ENCODE measurements at regions not wholly inside any gene's neighbourhood (a gene's known extent, or its start where the extent isn't known, plus 50 kb on each side); places are given as distances from the start of the nearest gene placed in this dataset.

GRCh38 chr15:66629817-66630576 is 64.2 kb upstream of the LCTL start:
- TF ChIP-seq GATA2 (IDR thresholded peaks at IDR 0.05; ENCODE audit: low read depth, low read length) = no peak
- TF ChIP-seq GATA3 (IDR thresholded peaks at IDR 0.05; ENCODE audit: low read depth, low read length) = no peak

- TF ChIP-seq GATA2 (IDR thresholded peaks at IDR 0.05; ENCODE audit: low read depth, low read length) = peak; percentile 20; the same call in 1 of the 2 replicates
- TF ChIP-seq GATA3 (IDR thresholded peaks at IDR 0.05; ENCODE audit: low read depth, low read length) = no peak
Measured at GRCh38 chr15:66630801-66631351, 65.1 kb upstream of the LCTL start.

- TF ChIP-seq GATA2 (IDR thresholded peaks at IDR 0.05; ENCODE audit: low read depth, low read length) (no peak), GATA3 (IDR thresholded peaks at IDR 0.05; ENCODE audit: low read depth, low read length) (no peak)
Measured at GRCh38 chr15:66631616-66632263, 65.9 kb upstream of the LCTL start.

DNA sequence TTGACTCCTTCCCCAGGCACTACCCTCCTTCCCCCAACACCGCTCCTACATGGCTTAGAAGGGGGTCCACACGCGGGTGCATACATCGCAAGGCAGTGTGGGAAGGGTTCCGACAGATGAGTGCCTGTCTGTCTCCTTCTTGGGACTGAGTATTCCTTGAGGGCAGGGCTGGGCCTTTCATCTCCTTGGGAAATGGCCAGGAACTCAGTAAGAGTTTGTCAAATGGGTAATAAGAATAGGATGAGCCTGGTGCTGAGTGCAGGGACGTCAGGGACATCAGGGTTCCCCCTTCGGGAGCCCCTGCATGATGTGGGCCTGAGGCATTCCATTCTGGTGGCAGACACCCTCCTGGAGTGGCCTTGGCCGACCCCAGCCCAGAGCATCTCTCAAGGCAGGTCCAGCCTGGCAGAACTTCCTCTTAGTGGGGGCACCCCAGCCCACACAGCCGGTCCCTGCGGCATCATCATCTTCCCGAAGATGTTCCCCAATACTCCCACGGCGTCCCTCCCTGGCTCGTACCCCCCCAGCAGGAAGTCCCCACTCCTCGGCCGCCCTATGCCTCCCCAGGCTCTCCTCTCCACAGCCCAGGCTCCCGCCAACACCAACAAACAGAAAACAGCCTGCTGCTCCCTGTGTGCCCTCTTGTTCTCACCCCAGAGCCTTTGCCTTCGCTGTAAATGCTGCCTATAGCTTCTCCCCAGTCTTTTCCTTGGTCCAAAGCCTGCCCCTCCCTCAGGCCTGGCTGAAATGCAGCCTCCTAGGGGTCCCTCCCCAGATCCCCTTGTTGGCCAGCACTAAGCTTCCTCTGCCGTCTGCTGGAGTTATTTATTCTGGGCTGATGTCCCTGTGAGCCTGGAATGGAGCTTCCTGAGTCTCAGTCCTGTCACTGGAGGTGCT is 67.5 kb upstream of the LCTL start:
- TF ChIP-seq GATA3 (IDR thresholded peaks at IDR 0.05; ENCODE audit: low read depth, low read length) (no peak), GATA2 (IDR thresholded peaks at IDR 0.05; ENCODE audit: low read depth, low read length) (no peak)

GRCh38 chr15:66633938-66634250 is 68.1 kb upstream of the LCTL start:
- TF ChIP-seq GATA3 (IDR thresholded peaks at IDR 0.05; ENCODE audit: low read depth, low read length) (no peak), GATA2 (IDR thresholded peaks at IDR 0.05; ENCODE audit: low read depth, low read length) (no peak)

GRCh38 chr15:66634540-66634939 is 67.5 kb upstream of the SMAD6 start:
- no peak for TF ChIP-seq GATA2 (IDR thresholded peaks at IDR 0.05; ENCODE audit: low read depth, low read length)
- TF ChIP-seq GATA3 (IDR thresholded peaks at IDR 0.05; ENCODE audit: low read depth, low read length) = no peak

DNA sequence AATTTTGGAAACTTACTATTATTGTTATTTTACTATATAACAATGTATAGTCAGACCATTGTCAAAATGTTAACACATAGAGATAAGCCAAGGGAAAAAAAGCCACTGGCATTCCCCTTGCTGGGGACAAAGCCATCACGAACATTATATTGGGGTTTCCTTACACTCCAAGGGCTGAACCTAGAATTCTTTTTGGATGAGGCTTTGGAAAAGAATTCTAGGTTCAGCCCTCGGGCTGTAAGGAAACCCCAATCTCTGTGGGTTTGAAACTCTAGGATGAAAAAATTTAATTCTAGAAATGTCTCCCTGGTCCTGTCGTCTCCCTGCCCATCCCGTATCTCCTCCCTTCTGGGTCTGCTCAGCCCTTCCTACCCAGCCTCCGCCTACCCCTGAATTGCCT is 67.0 kb upstream of the SMAD6 start:
- TF ChIP-seq GATA2 (IDR thresholded peaks at IDR 0.05; ENCODE audit: low read depth, low read length) (no peak), GATA3 (IDR thresholded peaks at IDR 0.05; ENCODE audit: low read depth, low read length) (no peak)

GRCh38 chr15:66635817-66636216 is 66.2 kb upstream of the SMAD6 start:
- TF ChIP-seq GATA2 (IDR thresholded peaks at IDR 0.05; ENCODE audit: low read depth, low read length) (no peak), GATA3 (IDR thresholded peaks at IDR 0.05; ENCODE audit: low read depth, low read length) (no peak)

DNA sequence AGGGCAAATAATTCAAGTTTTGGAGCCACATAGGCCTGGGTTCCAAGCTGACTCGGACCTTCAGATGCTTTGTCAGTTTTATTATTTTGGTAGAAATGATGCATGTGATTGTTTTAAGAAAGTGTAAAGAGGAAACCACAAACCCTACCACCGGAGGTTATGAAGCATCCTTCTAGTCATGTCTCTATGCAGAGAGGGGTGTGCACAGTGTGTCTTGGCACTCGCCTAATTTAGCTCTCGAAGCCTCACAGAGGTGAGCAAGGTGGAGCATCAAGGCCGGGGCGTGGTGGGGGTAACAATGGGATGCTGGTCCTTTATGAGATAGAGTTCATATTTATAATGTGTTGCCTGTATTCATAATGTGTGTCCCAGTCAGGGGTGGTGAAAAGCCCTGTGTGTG is 63.7 kb upstream of the SMAD6 start:
- TF ChIP-seq GATA3 (IDR thresholded peaks at IDR 0.05; ENCODE audit: low read depth, low read length) (no peak), GATA2 (IDR thresholded peaks at IDR 0.05; ENCODE audit: low read depth, low read length) (no peak)

DNA sequence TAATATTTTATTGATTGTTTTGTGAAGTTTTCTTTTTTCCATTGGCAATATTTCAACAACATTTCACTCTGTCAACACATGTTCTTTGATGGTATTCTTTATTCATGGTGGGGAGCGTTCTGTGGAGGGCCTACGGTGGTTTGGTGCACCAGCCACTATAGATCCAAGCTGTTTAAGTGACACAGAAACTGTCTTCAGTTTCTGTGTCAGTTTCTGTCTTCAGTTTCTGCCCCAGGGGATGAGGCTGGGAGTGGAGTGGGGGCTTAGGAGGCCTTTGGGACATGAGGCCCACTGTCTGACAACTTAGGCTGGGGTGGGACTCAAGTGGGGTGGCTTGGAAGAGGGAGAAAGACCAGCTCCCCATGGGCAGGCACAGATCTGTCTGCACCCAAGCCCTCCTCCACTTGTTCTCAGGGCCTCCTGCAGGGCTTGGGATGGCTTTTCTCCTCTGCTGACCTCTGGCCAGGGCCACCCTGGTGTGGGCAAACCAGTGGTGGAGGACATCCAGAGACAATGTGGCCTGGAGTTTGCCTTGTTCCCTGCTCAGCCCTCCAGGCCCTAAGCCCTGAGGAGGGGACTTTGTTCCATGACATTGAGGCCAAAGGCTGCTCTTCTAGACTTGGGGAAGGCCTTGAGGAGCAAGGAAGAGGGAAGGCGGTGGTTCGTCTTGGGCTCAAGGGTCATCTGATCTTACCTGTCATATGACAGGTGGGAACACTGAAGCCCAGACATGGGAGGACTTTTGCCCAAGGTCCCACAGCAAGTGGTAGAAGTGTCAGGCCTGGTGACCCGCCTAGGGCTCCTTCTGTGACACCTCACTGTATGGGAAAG is 60.3 kb upstream of the SMAD6 start:
- no peak for TF ChIP-seq GATA3 (IDR thresholded peaks at IDR 0.05; ENCODE audit: low read depth, low read length)
- TF ChIP-seq GATA2 (IDR thresholded peaks at IDR 0.05; ENCODE audit: low read depth, low read length) = no peak

GRCh38 chr15:66642514-66642913 is 59.5 kb upstream of the SMAD6 start:
- no peak for TF ChIP-seq GATA2 (IDR thresholded peaks at IDR 0.05; ENCODE audit: low read depth, low read length)
- no peak for TF ChIP-seq GATA3 (IDR thresholded peaks at IDR 0.05; ENCODE audit: low read depth, low read length)

DNA sequence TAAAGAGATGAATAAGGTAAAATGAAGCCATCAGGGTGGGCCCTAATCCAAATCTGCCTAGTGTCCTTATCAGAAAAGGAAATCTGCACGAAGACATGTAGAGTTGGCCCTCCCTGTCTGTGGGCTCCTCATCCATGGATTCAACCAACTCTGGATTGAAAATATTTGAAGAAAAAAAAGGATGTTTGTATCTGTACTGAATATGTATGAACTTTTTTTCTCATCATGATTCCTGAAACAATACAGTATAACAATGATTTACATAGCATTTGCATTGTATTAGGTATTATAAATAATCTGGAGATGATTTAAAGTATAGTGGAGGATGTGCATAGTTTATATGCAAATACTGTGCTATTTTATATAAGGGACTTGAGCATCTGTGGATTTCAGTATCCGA is 59.0 kb upstream of the SMAD6 start:
- TF ChIP-seq GATA2 (IDR thresholded peaks at IDR 0.05; ENCODE audit: low read depth, low read length) (no peak), GATA3 (IDR thresholded peaks at IDR 0.05; ENCODE audit: low read depth, low read length) (no peak)

- TF ChIP-seq GATA3 (IDR thresholded peaks at IDR 0.05; ENCODE audit: low read depth, low read length) = no peak
- TF ChIP-seq GATA2 (IDR thresholded peaks at IDR 0.05; ENCODE audit: low read depth, low read length) = no peak
Measured at GRCh38 chr15:66644000-66644787, 57.8 kb upstream of the SMAD6 start.

Data from SH-SY5Y (cell line).